Urinary bladder (tissue), 3 donors: ENCODE measurements at regions not wholly inside any gene's neighbourhood (a gene's known extent, or its start where the extent isn't known, plus 50 kb on each side); places are given as distances from the start of the nearest gene placed in this dataset.
"Not testable (repeated sequence)": the region's sequence is repeated elsewhere in the genome, so short reads cannot be mapped to it uniquely, and the experiment has no call there.

Source experiments
- DNase-seq: peaks from one replicate; pipeline ENCODE4 v3.0.0-alpha.2; 2015; ENCODE audit errors: extremely low spot score
- H3K27ac ChIP-seq: one replicate; pipeline ENCODE4 v1.5.1; 2013; ENCODE audit warnings: low read depth, mild to moderate bottlenecking, moderate library complexity
- H3K36me3 ChIP-seq: one replicate; pipeline ENCODE4 v1.6.1; 2013; ENCODE audit warnings: mild to moderate bottlenecking, moderate library complexity; ENCODE audit not compliant: insufficient read depth
- H3K4me1 ChIP-seq: one replicate; pipeline ENCODE4 v1.6.1; 2013; ENCODE audit warnings: mild to moderate bottlenecking, moderate library complexity; ENCODE audit not compliant: insufficient read depth
- H3K4me3 ChIP-seq: one replicate; pipeline ENCODE4 v1.5.1; 2013; ENCODE audit warnings: low read depth, low read length
- WGBS: extraction: QIAGEN DNeasy Blood & Tissue Kit; methylation state at CpG from one replicate; pipeline ENCODE4 v1.1.7; 2013; 5-methylcytosine and 5-hydroxymethylcytosine counted together
- donor health status: healthy with polysubstance abuse.
- donor health status: healthy.

- 94% methylated on average over 3 of the region's 3 CpGs for WGBS
- H3K27ac ChIP-seq, result no peak overlapping the region
- H3K36me3 ChIP-seq, result no peaks in the 10 kb centered on the region
- no peaks in the 10 kb centered on the region for H3K4me1 ChIP-seq
- no peak overlapping the region for H3K4me3 ChIP-seq
- DNase-seq, result no peak
Observed at GRCh38 chr6:16048221-16048620, 80.7 kb upstream of the MYLIP start.

DNA sequence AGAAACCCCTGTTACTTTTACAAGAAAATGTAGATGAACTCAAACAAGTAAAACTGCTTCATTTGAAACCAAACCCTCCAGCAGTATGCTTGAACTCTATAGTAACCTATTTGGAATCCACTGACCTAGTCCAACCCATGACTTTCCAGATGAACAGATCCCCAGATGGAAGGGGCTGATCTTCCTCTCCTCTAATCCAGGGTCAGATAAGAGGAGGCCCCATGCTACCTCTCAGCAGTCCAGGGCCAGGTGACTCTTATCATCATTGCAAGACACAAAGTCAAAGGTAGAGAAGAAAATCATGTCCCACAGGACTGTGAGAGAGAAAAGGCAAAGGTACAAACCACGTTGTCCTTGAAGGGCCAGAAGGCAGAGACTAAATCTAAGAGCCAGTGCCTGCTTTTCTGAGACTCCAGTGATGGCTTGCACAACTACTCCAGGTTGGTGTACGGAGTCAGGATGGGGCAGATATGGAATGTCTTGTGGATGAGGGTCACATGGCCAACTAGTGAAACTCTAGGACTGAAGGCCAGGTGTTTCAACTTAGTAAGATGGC lies 81.4 kb upstream of the MYLIP start:
- Histone ChIP-seq H3K4me3 (no peak overlapping the region), H3K27ac (no peak overlapping the region), H3K4me1 (no peaks in the 10 kb centered on the region), H3K36me3 (no peaks in the 10 kb centered on the region)
- no peak for DNase-seq
- 96% methylated on average over 2 of the region's 2 CpGs for WGBS

GRCh38 chr6:16045238-16045637 lies 83.6 kb upstream of the MYLIP start:
- 42% methylated on average over 4 of the region's 4 CpGs for WGBS
- Histone ChIP-seq H3K36me3 (no peaks in the 10 kb centered on the region), H3K4me1 (no peaks in the 10 kb centered on the region), H3K27ac (no peak overlapping the region), H3K4me3 (no peak overlapping the region)
- DNase-seq, result peak; percentile 36

DNA sequence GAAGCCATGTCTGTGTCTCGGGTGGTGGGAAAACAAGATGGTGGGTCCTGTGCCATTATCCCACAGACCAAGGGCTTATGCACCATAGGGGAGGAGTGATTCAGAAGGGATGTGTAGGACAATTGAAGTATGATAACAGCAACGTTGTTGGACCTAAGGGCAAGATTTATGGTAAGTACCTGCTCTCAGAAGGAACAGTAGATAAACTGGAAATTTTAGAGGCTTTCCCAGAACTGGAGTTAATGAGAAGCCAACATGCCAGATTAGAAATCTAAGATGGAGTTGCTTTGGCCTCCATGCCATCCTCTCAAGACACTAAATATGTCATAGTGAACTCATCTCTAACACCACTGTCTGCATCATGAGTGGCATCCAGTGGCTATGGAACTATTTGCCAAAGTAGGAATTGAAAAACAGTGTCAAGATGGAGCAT lies 84.7 kb upstream of the MYLIP start:
- WGBS, result 81% methylated on average over 2 of the region's 2 CpGs
- no peak for DNase-seq
- Histone ChIP-seq H3K4me3 (no peak overlapping the region), H3K4me1 (no peaks in the 10 kb centered on the region), H3K27ac (no peak overlapping the region), H3K36me3 (no peaks in the 10 kb centered on the region)

DNA sequence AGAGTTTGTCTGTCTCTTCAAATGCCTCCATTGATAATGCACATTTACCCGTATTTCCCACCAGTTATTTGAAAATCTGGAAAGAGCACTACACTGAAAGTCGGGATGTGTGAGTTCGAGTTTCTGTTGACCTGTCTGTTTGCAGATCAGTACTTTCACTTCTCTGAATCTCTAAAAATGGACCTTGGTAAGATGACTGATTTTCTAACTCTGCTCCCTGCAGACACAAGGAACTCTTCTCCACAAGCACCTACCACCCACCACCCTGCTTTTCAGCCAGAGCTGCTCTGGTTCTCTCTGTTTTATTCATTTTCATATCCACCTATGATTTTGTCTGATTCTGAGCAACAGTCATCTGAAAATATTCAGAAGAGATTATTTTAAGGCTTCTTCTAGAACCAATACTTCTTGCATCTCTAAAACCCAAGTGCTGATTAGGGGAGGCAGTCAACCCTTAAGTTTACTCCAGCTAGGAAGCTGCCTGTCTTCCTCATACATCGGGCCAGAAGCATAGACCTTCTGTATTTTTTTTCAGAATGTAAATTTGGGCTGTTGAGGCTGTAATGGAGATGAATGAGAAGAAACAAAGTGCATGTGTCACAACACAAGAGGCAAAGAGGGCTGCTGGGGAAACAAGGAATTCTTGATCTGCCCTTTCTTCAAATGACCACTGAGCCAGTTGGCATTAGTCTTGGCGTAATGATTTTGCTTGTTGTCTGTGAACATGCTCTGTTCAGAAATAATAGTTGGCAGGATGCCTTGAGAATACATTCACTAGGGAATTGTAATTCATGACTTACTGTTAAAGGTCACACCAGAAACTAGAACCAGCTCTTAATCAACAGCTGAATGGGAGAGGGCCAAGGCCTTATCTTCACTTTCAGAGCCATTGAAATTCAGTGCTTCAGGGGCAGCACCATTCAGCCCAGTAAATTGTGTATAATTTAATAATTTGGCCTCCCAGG lies 85.4 kb upstream of the MYLIP start:
- Histone ChIP-seq H3K4me1 (no peaks in the 10 kb centered on the region), H3K27ac (no peak overlapping the region), H3K36me3 (no peaks in the 10 kb centered on the region), H3K4me3 (no peak overlapping the region)
- DNase-seq, result no peak
- 90% methylated on average over 5 of the region's 5 CpGs for WGBS

GRCh38 chr6:16042751-16043150 lies 86.1 kb upstream of the MYLIP start:
- no peak overlapping the region for H3K4me3 ChIP-seq
- no peak overlapping the region for H3K27ac ChIP-seq
- no peaks in the 10 kb centered on the region for H3K36me3 ChIP-seq
- H3K4me1 ChIP-seq, result no peaks in the 10 kb centered on the region
- DNase-seq, result no peak
- 84% methylated on average over 3 of the region's 3 CpGs for WGBS

DNA sequence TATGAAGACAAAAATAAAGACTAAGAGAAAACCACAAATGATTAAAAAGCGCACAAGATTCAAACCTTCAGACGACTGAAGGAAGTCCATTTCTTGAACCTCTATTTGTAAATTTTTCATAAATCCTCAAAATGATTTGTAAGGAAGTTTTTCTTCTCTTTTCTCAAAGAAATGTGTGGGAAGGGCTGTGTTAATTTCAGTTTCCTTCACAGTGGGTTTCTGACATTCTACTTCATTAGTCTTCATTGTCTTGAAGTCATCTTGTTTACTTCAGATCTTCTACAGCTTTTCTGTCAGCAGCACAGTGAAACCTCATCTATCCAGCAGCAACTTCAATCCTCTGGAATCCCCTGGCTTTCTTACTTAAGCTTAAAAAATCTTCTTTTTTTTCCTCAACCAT lies 87.6 kb upstream of the MYLIP start:
- no peak for DNase-seq
- no peak overlapping the region for H3K27ac ChIP-seq
- WGBS, result 74% methylated on average over 2 of the region's 2 CpGs
- no peak overlapping the region for H3K4me3 ChIP-seq
- H3K4me1 ChIP-seq, result no peaks in the 10 kb centered on the region
- no peaks in the 10 kb centered on the region for H3K36me3 ChIP-seq

DNA sequence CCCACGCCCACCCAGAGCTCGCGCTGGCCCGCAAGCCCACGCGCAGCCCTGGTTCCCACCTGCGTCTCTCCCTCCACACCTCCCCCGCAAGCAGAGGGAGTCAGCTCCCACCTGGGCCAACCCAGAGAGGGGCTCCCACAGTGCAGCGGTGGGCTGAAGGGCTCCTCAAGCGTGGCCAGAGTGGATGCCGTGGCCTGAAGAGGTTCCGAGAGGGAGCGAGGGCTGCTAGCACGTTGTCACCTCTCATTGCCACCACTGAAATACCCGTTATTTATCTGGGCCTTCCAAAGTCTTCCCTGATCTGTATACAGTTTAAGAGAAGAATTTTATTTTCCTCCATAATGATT lies 88.3 kb upstream of the MYLIP start:
- no peaks in the 10 kb centered on the region for H3K36me3 ChIP-seq
- H3K4me1 ChIP-seq, result peaks cover 1% of the 10 kb centered on the region
- no peak overlapping the region for H3K4me3 ChIP-seq
- DNase-seq, result no peak
- H3K27ac ChIP-seq, result no peak overlapping the region
- WGBS, result 92% methylated on average over 15 of the region's 15 CpGs

GRCh38 chr6:16039892-16040627 lies 88.8 kb upstream of the MYLIP start:
- DNase-seq, H3K36me3 ChIP-seq, H3K4me3 ChIP-seq, H3K27ac ChIP-seq, H3K4me1 ChIP-seq: not testable (repeated sequence)
- 98% methylated on average over 17 of the region's 17 CpGs for WGBS

DNA sequence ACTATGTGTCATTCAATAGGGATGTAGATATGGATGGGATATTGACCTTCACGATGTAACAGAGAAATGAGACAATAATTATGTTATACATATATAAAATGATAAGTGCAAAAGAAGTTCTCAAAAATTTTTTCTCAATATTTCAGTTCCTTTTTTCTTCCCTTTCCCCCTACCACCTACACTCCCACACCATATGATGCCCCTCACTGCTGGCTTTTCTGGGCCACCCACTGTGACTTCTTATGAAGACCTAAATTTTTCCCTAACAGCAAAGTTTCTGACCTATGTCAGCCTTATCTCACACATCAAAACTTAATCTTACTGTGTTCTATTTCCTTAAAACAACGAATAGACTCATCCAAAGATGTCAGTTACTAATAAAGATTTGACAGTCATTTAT lies 89.9 kb upstream of the MYLIP start:
- Histone ChIP-seq H3K27ac (no peak overlapping the region), H3K4me1 (peaks cover 1% of the 10 kb centered on the region), H3K4me3 (no peak overlapping the region), H3K36me3 (no peaks in the 10 kb centered on the region)
- no peak for DNase-seq
- 54% methylated on average over 2 of the region's 2 CpGs for WGBS

DNA sequence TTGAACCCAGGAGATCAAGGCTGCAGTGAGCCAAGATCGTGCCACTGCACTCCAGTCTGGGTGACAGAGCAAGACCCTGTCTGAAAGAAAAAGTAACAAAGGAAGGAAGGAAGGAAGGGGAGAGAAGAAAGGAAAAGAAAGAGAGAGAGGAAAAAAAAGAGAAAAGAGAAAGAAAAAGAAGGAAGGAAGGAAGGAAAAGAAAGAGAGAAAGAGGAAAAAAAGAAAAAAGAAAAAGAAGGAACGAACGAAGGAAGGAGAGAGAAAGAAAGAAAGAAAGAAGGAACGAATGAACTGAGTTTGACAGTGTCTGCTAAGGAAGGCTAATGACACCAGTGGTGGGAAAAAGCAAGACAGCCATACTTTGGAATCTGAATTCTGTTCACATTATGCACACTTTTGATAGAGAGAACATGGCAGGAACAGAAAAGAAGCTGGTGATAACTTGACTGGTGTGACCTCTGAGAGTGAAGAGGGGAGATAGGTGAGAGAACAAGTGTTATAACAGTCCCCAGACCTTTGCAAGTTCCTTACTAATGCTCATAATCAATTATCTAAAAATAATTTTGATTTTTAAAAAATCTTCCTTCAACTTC lies 93.3 kb upstream of the MYLIP start:
- Histone ChIP-seq H3K4me1 (peaks cover 1% of the 10 kb centered on the region), H3K27ac (no peak overlapping the region), H3K4me3 (no peak overlapping the region), H3K36me3 (no peaks in the 10 kb centered on the region)
- DNase-seq, result no peak
- 89% methylated on average over 4 of the region's 4 CpGs for WGBS

DNA sequence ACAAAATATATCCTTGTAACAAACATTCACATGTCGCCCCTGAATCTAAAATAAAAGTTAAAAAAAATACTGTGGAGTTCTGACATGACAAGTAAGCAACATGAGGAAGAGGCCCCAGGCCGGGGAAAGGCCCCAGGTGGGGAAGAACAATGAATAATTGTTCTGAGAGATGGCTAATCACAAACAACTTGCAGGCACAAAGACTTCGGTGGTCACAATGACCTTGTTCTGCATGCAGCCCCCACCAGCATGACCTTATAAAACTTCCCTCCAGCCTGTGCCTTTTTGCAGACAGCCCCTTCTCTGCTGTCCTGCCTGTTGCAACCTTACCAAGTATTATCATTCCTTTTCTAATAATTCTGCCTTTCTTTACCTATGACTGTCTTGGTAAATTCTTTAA lies 95.7 kb upstream of the MYLIP start:
- Histone ChIP-seq H3K27ac (no peak overlapping the region), H3K36me3 (no peaks in the 10 kb centered on the region), H3K4me1 (peaks cover 1% of the 10 kb centered on the region), H3K4me3 (no peak overlapping the region)
- WGBS, result 82% methylated on average over 3 of the region's 3 CpGs
- no peak for DNase-seq

DNA sequence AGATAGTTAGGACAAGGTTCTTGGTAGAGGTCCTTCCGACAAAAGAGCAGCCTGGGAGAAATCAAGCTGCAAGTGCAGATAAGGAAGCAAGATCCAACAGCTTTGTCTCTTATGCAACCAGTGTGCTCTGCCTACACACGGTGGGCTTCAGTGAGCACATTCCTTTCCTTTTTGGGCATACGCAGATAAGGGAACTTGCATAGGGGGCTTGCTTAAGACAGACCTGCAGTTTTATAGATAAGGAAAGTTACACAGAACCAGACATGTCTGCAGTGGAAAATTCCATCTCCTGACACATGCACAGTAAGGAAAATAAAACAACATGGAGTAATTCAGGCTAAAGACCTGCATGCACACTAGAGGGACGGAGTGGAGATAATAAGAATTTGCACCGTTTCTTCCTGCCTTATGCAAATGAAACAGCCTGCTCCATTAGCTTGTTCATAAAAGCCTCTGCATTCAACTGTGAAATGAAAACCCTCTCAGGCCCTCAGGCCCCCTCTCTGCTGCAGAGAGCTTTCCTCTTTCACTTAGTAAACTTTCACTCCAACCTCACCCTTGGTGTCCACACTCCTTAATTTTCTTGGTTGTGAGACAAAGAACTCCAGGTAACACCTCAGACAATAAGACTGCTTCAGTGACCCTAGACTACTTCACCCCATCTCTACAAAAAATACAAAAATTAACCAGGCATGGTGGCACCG lies 97.5 kb upstream of the MYLIP start:
- Histone ChIP-seq H3K27ac (no peak overlapping the region), H3K4me3 (no peak overlapping the region), H3K36me3 (no peaks in the 10 kb centered on the region), H3K4me1 (peaks cover 1% of the 10 kb centered on the region)
- DNase-seq, result no peak
- 53% methylated on average over 6 of the region's 6 CpGs for WGBS
